GM18511 (cell line): ENCODE measurements at regions not wholly inside any gene's neighbourhood (a gene's known extent, or its start where the extent isn't known, plus 50 kb on each side); places are given as distances from the start of the nearest gene placed in this dataset.
"Not testable (repeated sequence)": the region's sequence is repeated elsewhere in the genome, so short reads cannot be mapped to it uniquely, and the experiment has no call there.

Experiments
- ATAC-seq: cut with Tn5 transposase; IDR thresholded peaks from one replicate; pipeline ENCODE4 v1.9.1; 2021; ENCODE audit warnings: mild to moderate bottlenecking, moderate library complexity; ENCODE audit not compliant: unreplicated experiment

- not testable (repeated sequence) for ATAC-seq
Observed at GRCh38 chr1:83295594-83295993, 703.3 kb downstream of the TTLL7 start.

- not testable (repeated sequence) for ATAC-seq
Observed at GRCh38 chr1:83287391-83287790, 711.5 kb downstream of the TTLL7 start.

GRCh38 chr1:83274656-83275055 is 724.3 kb downstream of the TTLL7 start:
- not testable (repeated sequence) for ATAC-seq

- ATAC-seq, result not testable (repeated sequence)
Observed at GRCh38 chr1:83272484-83272883, 726.4 kb downstream of the TTLL7 start.

DNA sequence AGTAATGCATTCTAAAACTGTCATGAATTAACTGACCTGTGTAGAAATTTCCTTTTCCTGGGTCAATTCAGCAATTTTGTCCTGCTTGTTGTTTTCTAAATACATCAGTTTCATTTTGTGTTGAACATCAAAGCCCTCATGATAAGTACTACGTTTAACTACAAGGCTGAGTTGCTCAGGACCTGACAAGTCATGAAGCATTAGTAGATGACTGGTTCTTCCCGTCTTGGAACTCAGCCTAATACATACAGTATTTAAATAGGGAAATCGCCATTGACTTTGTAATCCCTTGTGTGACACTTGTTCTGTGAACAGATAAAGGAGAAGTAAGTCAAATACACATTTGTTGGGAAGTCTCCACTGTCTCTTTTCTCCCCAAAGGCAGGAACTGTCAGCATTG is 727.1 kb downstream of the TTLL7 start:
- not testable (repeated sequence) for ATAC-seq

DNA sequence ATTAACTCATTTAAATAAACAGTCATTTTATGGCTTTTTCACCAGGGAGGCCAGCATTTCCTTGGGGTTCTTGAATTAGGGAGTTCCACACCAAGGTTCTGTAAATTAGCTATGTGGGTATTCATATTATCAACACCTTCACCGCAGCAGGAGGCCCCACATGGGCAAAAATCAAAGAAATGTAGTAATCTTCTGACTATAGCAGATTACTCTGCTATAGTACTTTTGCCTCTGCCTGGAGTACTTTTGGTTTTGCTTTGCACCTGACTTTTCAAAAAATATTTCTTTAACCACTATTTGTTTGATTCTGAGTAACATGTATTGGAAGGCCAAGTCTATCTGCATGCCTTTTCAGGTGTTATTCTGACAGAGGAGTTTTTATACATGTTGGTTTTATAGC is 728.1 kb downstream of the TTLL7 start:
- ATAC-seq, result peak; percentile 89

DNA sequence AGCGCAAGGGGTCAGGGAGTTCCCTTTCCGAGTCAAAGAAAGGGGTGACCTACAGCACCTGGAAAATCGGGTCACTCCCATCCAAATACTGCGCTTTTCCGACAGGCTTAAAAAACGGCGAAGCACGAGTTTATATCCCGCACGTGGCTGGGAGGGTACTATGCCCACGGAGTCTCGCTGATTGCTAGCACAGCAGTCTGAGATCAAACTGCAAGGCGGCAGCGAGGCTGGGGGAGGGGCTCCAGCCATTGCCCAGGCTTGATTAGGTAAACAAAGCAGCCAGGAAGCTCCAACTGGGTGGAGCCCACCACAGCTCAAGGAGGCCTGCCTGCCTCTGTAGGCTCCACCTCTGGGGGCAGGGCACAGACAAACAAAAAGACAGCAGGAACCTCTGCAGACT is 735.1 kb downstream of the TTLL7 start:
- not testable (repeated sequence) for ATAC-seq

- ATAC-seq, result not testable (repeated sequence)
Observed at GRCh38 chr1:83251687-83252086, 747.2 kb downstream of the TTLL7 start.

GRCh38 chr1:83246780-83247179 is 752.2 kb downstream of the TTLL7 start:
- ATAC-seq, result not testable (repeated sequence)

DNA sequence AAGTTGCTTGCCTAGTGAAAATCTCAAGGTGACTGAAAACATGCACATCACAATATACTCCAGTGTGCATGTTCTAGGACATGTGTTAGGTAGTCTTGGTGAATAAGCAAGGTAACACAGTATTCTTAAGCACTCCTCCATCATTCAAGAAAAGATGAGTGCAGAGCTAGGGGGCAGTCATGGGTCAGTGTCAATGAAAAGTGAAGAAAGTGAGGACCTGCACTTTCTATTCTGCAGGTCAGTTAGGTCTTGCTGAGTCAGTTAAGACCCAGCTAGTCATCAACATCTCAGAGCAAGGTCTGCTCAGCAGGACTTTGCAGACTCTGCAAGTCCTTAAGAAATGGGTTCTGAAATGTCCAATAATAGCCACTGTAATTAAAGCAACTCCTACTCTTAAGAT is 754.1 kb downstream of the TTLL7 start:
- ATAC-seq, result not testable (repeated sequence)

- not testable (repeated sequence) for ATAC-seq
Observed at GRCh38 chr1:83239568-83239967, 759.4 kb downstream of the TTLL7 start.

DNA sequence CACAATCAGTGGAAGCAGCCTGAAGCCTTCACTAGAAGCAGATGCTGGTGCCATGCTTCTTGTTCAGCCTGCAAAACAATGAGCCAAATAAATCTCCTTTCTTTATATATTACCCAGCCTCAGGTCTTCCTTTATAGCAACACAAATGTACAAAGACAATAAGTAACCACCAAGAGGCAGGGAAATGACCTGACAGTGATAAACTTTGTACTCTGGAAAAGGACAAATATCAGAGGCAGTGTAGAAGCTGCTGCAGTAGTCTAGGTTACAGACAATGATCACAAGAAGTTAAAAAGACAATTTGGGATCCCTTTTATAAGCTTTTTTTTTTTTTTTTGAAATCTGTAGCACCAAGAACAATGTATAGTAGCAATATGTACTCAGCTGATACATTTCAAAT is 760.3 kb downstream of the TTLL7 start:
- not testable (repeated sequence) for ATAC-seq

GRCh38 chr1:83219788-83220187 is 779.1 kb downstream of the TTLL7 start:
- not testable (repeated sequence) for ATAC-seq

- not testable (repeated sequence) for ATAC-seq
Observed at GRCh38 chr1:83218036-83218716, 780.8 kb downstream of the TTLL7 start.

DNA sequence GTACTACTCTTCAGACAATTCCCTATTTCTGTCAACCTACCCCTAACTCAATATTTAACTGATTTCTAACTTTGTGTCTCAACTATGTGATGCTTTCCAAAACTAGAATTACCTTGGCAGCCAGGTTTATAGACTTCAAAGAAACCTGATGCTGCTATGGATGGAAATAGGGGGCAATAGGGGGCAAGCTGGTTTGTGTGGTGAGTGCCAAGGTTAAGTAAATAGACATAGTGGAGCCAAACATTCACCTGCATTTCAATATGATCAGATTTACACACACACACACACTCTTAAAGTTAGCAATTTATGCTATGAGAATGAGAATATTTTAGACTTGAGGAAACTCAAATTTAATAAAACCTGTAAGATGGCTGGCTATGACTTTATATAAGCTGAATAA is 784.6 kb downstream of the TTLL7 start:
- not testable (repeated sequence) for ATAC-seq

- not testable (repeated sequence) for ATAC-seq
Observed at GRCh38 chr1:83213648-83214047, 785.3 kb downstream of the TTLL7 start.

DNA sequence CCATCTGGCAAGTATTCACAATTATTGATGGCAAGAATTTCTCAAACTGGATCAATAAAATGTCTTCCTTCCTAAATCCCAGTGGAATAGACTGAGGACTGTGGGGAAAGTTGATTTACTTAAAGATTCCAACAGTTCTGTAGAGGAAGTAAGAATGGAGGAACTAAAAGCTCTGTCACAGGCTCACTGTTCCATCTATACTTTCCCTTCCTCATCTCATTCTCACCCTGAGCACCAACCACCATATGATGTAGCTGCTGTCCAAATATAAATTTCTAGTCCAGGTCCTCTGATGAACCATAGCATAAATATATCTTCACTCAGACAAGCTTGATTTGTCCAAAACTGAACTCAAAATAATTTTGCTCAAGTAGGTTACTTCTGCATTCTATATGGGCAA is 786.9 kb downstream of the TTLL7 start:
- ATAC-seq, result not testable (repeated sequence)

DNA sequence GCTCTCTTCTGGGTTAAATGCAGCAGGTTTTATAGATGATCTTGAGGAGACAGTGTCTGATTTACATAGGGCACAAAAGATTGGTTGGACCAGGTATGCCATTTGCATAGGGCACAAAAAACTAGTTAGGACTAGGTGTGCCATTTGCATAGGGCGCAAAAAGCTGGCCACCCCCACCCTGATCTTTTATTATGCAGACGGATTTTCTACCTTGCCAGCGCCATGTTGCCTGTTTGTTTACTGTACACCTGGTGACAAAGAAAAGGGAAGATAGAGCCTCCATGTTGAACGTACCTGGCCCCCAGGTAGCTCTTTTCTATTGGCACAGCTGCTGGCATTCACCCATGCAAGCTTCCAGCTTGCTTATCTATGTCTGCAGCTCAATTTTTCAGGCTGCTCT is 790.4 kb downstream of the TTLL7 start:
- ATAC-seq, result not testable (repeated sequence)

- ATAC-seq, result not testable (repeated sequence)
Observed at GRCh38 chr1:83194610-83195009, 804.3 kb downstream of the TTLL7 start.

GRCh38 chr1:83182033-83182728 is 816.8 kb downstream of the TTLL7 start:
- not testable (repeated sequence) for ATAC-seq

DNA sequence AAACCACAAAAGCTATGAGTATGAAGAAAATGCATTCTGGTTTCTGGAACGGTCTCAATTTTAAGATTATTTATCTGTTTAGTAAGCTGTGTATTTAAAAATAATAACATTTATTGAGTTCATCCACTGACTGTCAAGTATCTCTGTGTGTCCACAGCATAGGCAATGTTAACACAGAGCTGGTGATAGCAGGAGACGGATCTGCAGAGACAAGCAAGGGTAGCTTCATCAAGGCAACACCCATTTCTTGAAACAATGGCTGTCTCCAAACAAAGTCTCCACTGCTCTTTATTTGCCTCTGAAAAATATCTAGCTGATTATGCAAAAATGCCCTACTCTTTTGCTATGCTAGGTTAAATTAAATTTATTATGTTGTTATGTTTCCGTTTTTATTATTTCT is 818.3 kb downstream of the TTLL7 start:
- ATAC-seq, result not testable (repeated sequence)

- ATAC-seq, result not testable (repeated sequence)
Observed at GRCh38 chr1:83167634-83168033, 831.3 kb downstream of the TTLL7 start.
